GM21381 (cell line): ENCODE measurements at regions not wholly inside any gene's neighbourhood (a gene's known extent, or its start where the extent isn't known, plus 50 kb on each side); places are given as distances from the start of the nearest gene placed in this dataset.
"Not testable (repeated sequence)": the region's sequence is repeated elsewhere in the genome, so short reads cannot be mapped to it uniquely, and the experiment has no call there.

Experiments used
- ATAC-seq: cut with Tn5 transposase; IDR thresholded peaks from one replicate; pipeline ENCODE4 v1.9.1; 2021; ENCODE audit warnings: mild to moderate bottlenecking, moderate library complexity; ENCODE audit not compliant: unreplicated experiment

DNA sequence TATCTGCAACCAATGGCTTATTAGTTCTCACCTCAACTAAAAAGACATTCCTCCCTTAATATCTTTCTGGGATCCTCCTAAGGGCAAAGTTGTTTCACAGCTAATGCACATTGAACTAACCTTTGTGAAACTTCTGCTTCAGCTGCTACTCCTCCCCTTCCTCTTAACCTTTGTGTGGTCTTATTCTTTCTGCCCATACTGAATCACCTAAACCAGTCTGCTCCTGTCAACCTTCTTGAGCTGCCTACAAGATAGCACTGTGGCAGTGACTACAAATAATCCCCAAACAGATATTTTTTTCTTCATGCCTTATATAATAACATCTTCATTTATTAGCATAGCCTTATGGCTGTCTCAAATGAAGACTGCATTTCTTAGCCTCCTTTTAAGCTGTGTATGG, 1077.4 kb upstream of the ATXN7L3B start:
- no peak for ATAC-seq

DNA sequence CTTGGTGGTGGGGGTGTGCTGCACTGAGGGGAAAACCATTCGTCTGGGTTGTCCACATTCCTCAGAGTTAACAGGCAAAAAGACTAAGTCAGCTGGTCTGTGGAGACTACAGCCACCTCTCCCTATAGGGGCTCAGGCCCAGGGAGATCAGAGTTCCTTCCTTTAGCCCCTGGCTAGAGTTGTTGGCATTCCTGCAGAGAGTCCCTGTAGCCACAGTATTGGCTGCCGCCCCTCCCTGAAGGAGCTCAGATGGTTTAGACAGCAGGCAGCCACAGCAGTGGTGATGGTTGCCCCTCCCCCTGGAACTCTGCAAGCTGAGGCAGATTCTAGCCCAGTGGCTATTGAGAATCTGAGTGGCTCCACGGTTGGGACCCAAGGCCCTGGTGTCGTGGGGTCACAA, 1072.5 kb upstream of the ATXN7L3B start:
- no peak for ATAC-seq

DNA sequence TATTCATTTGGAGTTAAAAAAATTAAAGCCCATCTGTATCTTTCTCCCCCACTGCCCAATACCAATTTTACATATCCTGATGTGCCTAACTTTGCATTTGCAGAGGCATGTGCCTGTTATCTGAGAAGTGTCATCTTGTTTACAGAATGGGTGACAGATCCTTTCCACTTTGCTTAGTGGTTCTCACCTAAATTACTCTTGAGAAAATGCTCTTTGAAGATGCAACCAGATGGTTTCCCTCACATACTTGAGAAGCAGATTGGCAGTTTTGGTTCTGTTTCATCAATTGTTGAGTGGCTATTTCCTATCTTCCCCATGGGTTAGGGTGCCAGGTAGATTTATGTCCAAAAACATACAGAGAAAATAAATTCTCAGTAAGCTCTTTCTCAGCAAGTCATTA, 1051.4 kb upstream of the ATXN7L3B start:
- ATAC-seq, result no peak

DNA sequence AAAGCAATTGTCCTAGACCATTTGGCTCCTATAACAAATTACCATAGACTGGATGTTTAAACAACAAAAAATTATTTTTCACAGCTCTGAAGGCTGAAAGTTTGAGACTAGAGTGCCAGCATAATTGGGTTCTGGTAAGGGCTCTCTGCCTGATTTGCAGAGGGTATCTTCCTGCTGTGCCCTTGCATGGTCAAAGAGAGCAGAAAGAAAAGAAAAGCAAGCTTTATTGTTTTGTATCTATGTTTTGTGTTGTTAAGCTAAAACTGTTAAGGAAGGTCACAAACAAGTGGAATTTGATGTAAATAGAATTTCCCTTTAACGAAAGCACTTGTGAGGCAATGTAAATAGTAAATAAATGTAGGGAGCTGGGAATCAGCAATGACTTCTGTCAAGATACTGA, 1031.0 kb upstream of the ATXN7L3B start:
- ATAC-seq, result no peak

DNA sequence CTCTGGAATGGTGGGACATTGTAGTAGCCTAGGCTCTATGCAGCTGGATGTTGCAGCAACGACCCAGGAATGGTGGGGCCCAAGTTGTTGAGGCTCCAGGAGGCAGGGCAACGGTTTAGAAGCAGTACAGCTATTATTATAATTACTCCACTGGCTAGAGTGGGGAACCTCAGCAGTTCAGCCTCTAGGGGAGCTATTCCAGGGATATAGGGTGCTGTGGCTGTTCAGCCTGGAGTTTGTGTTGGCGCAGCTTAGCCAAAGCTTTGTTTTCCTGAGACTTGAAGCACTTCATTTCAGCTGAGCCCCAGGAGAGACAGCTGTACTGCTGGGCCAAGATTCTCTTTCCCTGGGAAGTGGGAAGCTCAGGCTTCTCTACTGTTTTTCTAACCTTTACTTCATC, 1023.0 kb upstream of the ATXN7L3B start:
- ATAC-seq, result no peak

DNA sequence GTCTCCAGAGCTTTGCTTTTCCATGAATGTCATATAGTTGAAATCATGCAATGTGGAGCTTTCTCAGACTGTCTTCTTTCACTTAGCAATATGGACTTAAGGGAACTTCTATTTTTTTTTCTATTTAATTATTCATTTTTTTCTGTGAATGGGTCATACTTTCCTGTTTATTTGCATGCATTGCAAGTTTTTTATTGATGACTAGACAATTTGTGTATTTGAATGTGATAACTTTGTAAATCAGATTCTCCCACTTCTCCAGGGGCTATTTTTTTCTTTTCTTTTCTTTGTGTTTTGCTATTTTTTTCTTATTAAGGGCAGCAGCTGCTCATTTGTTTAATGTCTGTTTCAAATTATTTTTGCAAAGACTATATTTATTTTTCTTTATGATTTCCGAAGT, 1019.8 kb upstream of the ATXN7L3B start:
- ATAC-seq, result no peak

DNA sequence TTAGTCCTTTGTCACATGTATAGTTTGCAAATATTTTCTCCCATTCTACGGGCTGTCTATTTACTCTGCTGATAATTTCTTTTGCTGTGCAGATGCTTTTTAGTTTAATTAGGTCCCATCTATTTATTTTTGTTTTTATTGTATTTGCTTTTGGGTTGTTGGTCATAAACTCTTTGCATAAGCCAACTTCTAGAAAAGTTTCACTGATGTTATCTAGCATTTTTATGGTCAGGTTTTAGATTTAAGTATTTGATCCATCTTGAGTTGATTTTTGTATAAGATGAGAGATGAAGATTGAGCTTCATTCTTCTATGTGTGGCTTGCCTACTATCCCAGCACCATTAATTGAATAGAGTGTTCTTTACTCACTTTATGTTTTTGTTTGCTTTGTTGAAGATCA, 1008.4 kb upstream of the ATXN7L3B start:
- ATAC-seq, result no peak

DNA sequence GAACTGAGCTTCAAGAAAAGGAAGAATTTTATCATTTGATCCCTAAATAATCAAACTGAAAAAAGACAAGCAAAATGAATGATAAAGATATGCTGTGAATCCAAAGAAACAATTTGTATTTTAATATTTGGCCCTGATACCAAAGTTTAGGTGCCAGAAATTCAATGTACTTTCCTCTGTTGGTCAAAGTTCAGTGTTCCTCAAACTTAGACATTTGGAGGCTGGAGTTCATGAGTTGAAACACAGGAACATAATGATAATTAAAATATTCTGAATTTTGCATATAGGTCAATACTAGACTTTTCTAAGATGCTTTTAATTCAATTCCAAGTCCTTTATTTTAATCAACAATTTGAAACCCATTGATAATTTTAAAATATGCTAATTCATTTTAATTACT, 1007.7 kb upstream of the ATXN7L3B start:
- no peak for ATAC-seq

DNA sequence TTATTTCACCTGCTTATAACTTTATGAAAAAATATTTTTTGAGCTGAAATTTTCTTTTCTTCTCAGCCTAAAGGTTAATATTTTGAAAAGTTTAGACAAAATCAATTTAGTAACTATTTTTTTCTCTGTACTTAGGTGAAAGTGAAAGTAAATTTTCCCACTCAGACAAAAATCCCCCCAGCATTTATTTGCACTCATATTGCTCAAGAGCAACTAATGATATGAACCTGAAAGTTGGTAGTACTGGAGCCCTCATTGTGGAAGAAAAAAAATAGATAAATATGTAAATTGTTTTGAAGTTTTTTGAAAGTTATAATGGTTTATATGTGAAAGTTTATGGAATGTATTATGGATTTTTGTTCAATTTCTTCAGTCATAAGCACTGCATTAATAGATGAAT, 1005.9 kb upstream of the ATXN7L3B start:
- no peak for ATAC-seq

GRCh38 chr12:73547421-73547820, 990.2 kb upstream of the ATXN7L3B start:
- ATAC-seq, result no peak

- no peak for ATAC-seq
Observed at GRCh38 chr12:73585136-73585535, 952.5 kb upstream of the ATXN7L3B start.

DNA sequence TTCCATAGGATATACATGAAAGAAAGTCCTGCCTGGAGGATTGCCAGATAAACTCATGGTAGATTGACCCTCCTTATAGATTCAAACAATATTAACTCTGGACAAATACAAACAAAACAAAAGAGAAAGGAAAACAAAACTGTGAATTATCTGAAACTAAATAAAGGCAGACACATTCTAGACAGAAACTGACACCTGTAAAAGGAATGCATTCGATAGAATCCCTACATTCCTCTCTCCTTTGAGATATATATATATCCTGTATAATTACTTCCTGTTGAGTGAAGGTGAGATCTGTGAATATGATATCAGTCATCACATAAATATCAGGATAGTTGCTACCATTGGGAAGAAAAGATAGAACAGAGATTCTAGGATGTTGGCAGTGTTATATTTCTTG, 948.4 kb upstream of the ATXN7L3B start:
- ATAC-seq, result no peak

DNA sequence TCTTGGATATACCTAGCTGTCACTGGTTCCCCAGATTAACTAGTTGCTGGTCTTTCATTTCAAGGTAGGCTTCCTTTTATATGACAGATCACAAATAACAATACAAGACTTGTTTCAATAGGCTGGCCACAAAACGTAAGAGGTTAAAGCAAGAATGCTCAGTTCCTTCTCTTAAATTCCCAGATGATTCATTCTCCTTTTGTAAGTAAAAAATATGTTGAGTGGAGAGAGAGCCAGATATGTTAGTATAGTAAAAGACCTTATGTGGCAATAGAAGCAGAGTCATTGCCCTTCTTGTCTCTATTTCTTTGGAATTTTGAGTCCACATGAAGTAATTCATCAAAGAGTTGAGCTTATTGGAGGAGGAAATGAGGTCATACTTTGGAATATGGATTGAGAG, 939.0 kb upstream of the ATXN7L3B start:
- ATAC-seq, result no peak

DNA sequence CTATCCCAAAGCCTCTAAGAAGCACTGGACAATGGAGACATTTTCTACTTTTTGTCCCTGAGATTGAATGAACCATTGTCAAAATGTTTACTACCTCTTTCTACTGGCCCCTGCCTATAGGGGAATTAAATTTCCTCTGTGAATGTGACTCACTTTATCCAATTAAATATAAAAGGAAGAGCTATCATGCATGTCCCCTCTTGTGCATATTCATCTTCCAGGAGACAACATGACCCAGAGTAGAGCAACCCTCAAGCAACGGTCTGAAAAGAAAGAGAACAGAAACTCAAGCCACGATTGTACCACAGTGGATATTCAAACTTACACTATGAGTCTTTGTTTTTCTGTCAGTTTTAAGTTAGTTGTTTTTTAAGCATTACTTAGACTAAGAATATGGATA, 938.4 kb upstream of the ATXN7L3B start:
- ATAC-seq, result no peak

DNA sequence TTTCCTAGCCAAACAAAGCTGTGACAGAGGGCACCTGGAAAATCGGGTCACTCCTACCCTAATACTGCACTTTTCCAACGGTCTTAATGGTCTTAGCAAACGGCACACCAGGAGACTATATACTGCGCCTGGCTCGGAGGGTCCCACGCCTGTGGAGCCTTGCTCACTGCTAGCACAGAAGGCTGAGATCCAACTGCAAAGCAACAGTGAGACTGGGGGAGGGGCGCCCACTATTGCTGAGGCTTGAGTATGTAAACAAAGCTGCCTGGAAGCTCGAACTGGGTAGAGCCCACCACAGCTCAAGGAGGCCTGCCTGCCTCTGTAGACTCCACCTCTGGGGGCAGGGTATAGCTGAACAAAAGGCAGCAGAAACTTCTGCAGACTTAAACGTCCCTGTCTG, 931.7 kb upstream of the ATXN7L3B start:
- ATAC-seq, result not testable (repeated sequence)

DNA sequence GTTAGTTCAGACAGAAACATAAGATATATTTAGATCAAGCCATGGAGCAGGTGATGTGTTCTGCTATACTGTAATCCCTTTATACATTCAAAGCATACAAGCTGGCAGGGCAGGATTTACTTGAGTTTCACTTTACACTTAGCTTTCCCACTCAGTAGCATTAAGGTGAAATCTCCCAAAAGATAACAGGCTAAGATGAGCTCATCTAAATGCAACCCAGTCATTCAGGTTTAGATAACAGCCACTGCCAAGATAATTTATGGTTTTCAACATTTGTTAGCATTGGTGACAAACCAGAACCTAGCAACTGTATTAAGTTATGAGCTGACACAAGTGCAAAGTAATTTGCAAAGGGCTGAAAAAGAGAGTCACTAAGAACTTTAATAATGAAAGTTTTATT, 925.1 kb upstream of the ATXN7L3B start:
- no peak for ATAC-seq

DNA sequence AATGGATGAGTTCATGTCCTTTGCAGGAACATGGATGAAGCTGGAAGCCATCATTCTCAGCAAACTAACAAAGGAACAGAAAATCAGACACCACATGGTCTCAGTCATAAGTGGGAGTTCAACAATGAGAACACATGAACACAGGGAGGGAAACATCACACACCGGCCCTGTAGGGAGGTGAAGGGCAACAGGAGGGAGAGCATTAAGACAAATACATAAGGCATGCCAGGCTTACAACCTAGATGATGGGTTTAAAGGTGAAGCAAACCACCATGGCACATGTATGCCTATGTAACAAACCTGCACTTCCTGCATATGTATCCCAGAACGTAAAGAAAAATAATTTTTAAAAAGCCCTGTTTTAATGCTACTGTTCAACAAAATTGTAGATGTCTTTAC, 914.2 kb upstream of the ATXN7L3B start:
- ATAC-seq, result no peak

DNA sequence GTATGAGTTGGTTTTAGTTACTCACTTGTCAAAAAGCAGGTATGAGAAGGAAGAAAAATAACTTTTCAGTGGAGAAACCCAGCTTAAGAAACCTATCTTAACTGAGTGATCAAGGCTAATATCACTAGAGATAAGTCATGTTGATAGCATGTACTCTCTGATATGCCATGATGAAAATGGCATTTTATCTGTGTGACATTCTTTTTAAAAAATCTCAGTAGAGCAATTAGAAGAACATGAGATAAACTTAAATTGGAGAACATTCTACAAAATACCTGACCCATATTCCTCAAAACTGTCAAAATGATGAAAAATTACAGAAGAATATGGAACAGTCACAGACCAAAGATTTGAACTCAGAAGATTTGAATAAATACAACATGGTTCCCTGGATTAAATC, 912.4 kb upstream of the ATXN7L3B start:
- no peak for ATAC-seq

DNA sequence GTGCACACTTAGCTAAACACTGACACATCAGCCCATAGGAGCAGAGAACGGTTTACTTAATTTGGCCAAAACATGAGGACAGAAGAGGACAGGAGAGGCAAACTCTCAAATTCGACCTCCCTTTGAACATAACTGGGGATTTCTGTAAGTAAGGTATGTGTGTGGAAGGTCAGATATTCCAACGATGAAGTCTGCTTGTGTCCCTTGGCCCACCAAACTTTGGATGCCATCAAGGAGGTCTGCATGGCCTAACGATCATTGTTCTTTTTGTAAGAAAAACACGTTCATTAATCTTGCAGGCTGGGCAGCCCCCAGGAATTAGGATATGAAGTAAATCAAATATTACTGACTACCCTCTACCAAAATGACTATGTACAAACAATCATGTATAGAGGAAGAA, 908.5 kb upstream of the ATXN7L3B start:
- ATAC-seq, result no peak

- no peak for ATAC-seq
Observed at GRCh38 chr12:73629893-73630831, 907.5 kb upstream of the ATXN7L3B start.

DNA sequence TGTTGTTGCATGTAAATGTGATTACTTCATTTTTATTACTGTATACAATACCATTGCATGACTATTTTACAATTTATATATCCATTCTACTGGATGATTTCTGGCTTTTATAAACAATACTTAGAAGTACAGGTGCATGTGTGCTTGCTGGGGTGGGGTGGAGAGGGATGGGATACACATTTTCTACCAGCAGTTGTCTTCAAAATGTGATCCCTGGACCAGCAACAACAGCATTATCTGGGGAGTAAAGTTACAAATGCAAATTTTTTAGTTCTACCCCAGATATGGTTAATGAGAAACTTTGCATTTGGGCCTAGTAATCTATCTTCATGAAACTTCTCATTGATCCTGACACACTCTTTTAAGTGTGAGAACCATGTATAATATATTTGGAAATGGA, 905.4 kb upstream of the ATXN7L3B start:
- no peak for ATAC-seq

GRCh38 chr12:73632661-73633060, 905.0 kb upstream of the ATXN7L3B start:
- no peak for ATAC-seq

- not testable (repeated sequence) for ATAC-seq
Observed at GRCh38 chr12:73639397-73639796, 898.2 kb upstream of the ATXN7L3B start.
